ENCODE measurements at regions not wholly inside any gene's neighbourhood (a gene's known extent, or its start where the extent isn't known, plus 50 kb on each side); places are given as distances from the start of the nearest gene placed in this dataset.

GRCh38 chr4:156503119-156503518 lies 468.5 kb downstream of the PDGFC start (continued):
- no peak for TF ChIP-seq REST (IDR thresholded peaks at IDR 0.05; ENCODE audit: low read depth)
- no peak for TF ChIP-seq SP1 (IDR thresholded peaks at IDR 0.05; ENCODE audit: low read depth)
- TF ChIP-seq EZH2phosphoT487 (IDR thresholded peaks at IDR 0.05; ENCODE audit: borderline replicate concordance) = no peak
- TF ChIP-seq CBX3 (IDR thresholded peaks at IDR 0.05; ENCODE audit: low read depth) = no peak
- TF ChIP-seq ELF1 (IDR thresholded peaks at IDR 0.05; ENCODE audit: borderline replicate concordance, low read depth) = no peak
- TF ChIP-seq SIN3A (IDR thresholded peaks at IDR 0.05; ENCODE audit: low read depth) = no peak

GRCh38 chr4:156501962-156502361 lies 469.6 kb downstream of the PDGFC start:
- ChIA-PET CTCF (no interaction called here), RAD21 (ENCODE audit: low non-redundant PET in 1 of 2, low total read pairs in 2 of 2, uncharacterized antibody in 2 of 2, unreplicated experiment in 2 of 2) (no interaction called here), POLR2A (no interaction called here)
- Histone ChIP-seq H3K27ac (ENCODE audit: low read depth, low read length) (no peak overlapping the region), H3K36me3 (ENCODE audit: control insufficient read depth in 1 of 2, insufficient read depth in 2 of 2, low read length in 2 of 2) (no peaks in the 10 kb centered on the region), H3K9me3 (ENCODE audit: control insufficient read depth in 1 of 2, insufficient read depth in 1 of 2, low read depth in 1 of 2, low read length in 2 of 2) (no peaks in the 10 kb centered on the region), H3K27me3 (ENCODE audit: insufficient read depth, low read length) (no peaks in the 10 kb centered on the region), H3K79me2 (ENCODE audit: insufficient read depth, low read length) (no peaks in the 10 kb centered on the region), H3K9me2 (ENCODE audit: insufficient read depth) (no peaks in the 10 kb centered on the region), H4K20me1 (ENCODE audit: insufficient read depth) (no peaks in the 10 kb centered on the region), H3K9ac (ENCODE audit: low read length) (no peak overlapping the region), H3K4me3 (replicated peaks in 1 of 2; ENCODE audit: low read depth in 1 of 2, low read length in 2 of 2) (no peak overlapping the region), H3K4me2 (ENCODE audit: low read length) (no peak overlapping the region), H3K4me1 (ENCODE audit: control insufficient read depth in 1 of 2, insufficient read depth in 2 of 2, low read length in 2 of 2) (no peaks in the 10 kb centered on the region), H2AFZ (ENCODE audit: low read depth, low read length, poor library complexity, severe bottlenecking) (no peak overlapping the region)
- DNase-seq (ENCODE audit: low read depth, low spot score) (no peak), ATAC-seq (no peak)
- no TSS peak for BruUV-seq (replicated peaks)
- intact Hi-C loops (cut with micrococcal nuclease) = no loop called here
- TF ChIP-seq ZFX (IDR thresholded peaks at IDR 0.05) (no peak), POLR2A (IDR thresholded peaks at IDR 0.05; ENCODE audit: borderline replicate concordance, extremely low read depth, insufficient read depth, insufficient read length) (no peak)

Data from HCT116 (cell line).